Neuronal stem cell (in vitro differentiated cells): ENCODE measurements at regions not wholly inside any gene's neighbourhood (a gene's known extent, or its start where the extent isn't known, plus 50 kb on each side); places are given as distances from the start of the nearest gene placed in this dataset.

Experiments
- DNase-seq: peaks from one replicate; pipeline ENCODE4 v3.0.0-alpha.2; 2013; ENCODE audit warnings: low spot score
- H2AFZ ChIP-seq: one replicate; pipeline ENCODE4 v1.6.1; 2013; ENCODE audit warnings: mild to moderate bottlenecking, low read length, inconsistent platforms
- H2AK5ac ChIP-seq: 2 replicates; pipeline ENCODE4 v1.6.1; 2013; ENCODE audit warnings: low read depth, mild to moderate bottlenecking, inconsistent platforms, low read length, moderate library complexity, mixed read lengths
- H2BK120ac ChIP-seq: 2 replicates; pipeline ENCODE4 v1.6.1; 2013; ENCODE audit warnings: low read depth, mild to moderate bottlenecking, inconsistent platforms, low read length, moderate library complexity, mixed read lengths
- H2BK12ac ChIP-seq: one replicate; pipeline ENCODE4 v1.6.1; 2013; ENCODE audit warnings: low read length, inconsistent platforms
- H2BK15ac ChIP-seq: 2 replicates; pipeline ENCODE4 v1.6.1; 2013; ENCODE audit warnings: mild to moderate bottlenecking, low read length, inconsistent platforms, mixed read lengths
- H2BK5ac ChIP-seq: one replicate; pipeline ENCODE4 v1.6.1; 2013; ENCODE audit warnings: inconsistent platforms, mild to moderate bottlenecking, low read length, moderate library complexity
- H3K14ac ChIP-seq: one replicate; pipeline ENCODE4 v1.6.1; 2013; ENCODE audit warnings: low read length, inconsistent platforms
- H3K18ac ChIP-seq: 2 replicates; pipeline ENCODE4 v1.6.1; 2013; ENCODE audit warnings: low read length, inconsistent platforms
- H3K23ac ChIP-seq: 2 replicates; pipeline ENCODE4 v1.6.1; 2013; ENCODE audit warnings: low read depth, mild to moderate bottlenecking, mixed read lengths, low read length, inconsistent platforms; ENCODE audit not compliant: poor library complexity
- H3K27ac ChIP-seq: replicated peaks from 3 replicates; pipeline ENCODE4 v1.5.1; 2013; ENCODE audit warnings: low read length, inconsistent platforms
- H3K27me3 ChIP-seq, 3 experiments: 2 replicates each; pipeline ENCODE4 v1.6.1; 2013; ENCODE audit warnings: low read length in 3 of 3, mild to moderate bottlenecking in 2 of 3, inconsistent platforms in 1 of 3, low read depth in 1 of 3, mixed read lengths in 1 of 3, moderate library complexity in 1 of 3; ENCODE audit not compliant: control insufficient read depth in 3 of 3, insufficient read depth in 3 of 3
- H3K36me3 ChIP-seq, 2 donors: replicated peaks in 1 of 2; 2 replicates each; pipeline ENCODE4 v1.6.1; 2013; ENCODE audit warnings: low read length in 2 of 2; ENCODE audit not compliant: control insufficient read depth in 2 of 2, insufficient read depth in 2 of 2
- H3K4ac ChIP-seq: 2 replicates; pipeline ENCODE4 v1.6.1; 2013; ENCODE audit warnings: inconsistent platforms, mild to moderate bottlenecking, low read length, moderate library complexity
- H3K4me1 ChIP-seq, 2 donors: 1 replicate in 1 of 2; 2 replicates in 1 of 2; pipeline ENCODE4 v1.6.1; 2013; ENCODE audit warnings: low read length in 2 of 2, low read depth in 1 of 2; ENCODE audit not compliant: control insufficient read depth in 2 of 2, insufficient read depth in 1 of 2
- H3K4me2 ChIP-seq: one replicate; pipeline ENCODE4 v1.6.1; 2013; ENCODE audit warnings: mild to moderate bottlenecking, low read length, inconsistent platforms; ENCODE audit not compliant: insufficient read depth, poor library complexity, severe bottlenecking
- H3K4me3 ChIP-seq, 2 donors: 2 replicates each; pipeline ENCODE4 v1.5.1; 2013; ENCODE audit warnings: low read length in 2 of 2, mild to moderate bottlenecking in 2 of 2, inconsistent platforms in 1 of 2, moderate library complexity in 1 of 2
- H3K79me1 ChIP-seq: one replicate; pipeline ENCODE4 v1.6.1; 2013; ENCODE audit warnings: low read depth, mild to moderate bottlenecking, inconsistent platforms, low read length, moderate library complexity
- H3K9ac ChIP-seq: one replicate; pipeline ENCODE4 v1.6.1; 2013; ENCODE audit warnings: mild to moderate bottlenecking, low read depth, low read length, inconsistent platforms; ENCODE audit not compliant: poor library complexity
- H3K9me3 ChIP-seq, 2 donors: replicated peaks in 1 of 2; 2 replicates each; pipeline versions ENCODE3 to v1.6.1; 2013; ENCODE audit warnings: low read length in 2 of 2, mild to moderate bottlenecking in 2 of 2, inconsistent platforms in 1 of 2, low read depth in 1 of 2, mixed read lengths in 1 of 2, moderate library complexity in 1 of 2; ENCODE audit not compliant: control insufficient read depth in 2 of 2, insufficient read depth in 1 of 2
- H4K8ac ChIP-seq: one replicate; pipeline ENCODE4 v1.6.1; 2013; ENCODE audit warnings: low read depth, mild to moderate bottlenecking, inconsistent platforms, low read length, moderate library complexity
- H4K91ac ChIP-seq: one replicate; pipeline ENCODE4 v1.6.1; 2013; ENCODE audit warnings: low read length, low read depth, mild to moderate bottlenecking, inconsistent platforms; ENCODE audit not compliant: poor library complexity
- WGBS, 2 donors: extraction: QIAGEN DNeasy Blood & Tissue Kit; methylation state at CpG; one replicate each; pipeline ENCODE4 v1.1.7; 2013; ENCODE audit warnings: missing lambda C conversion rate in 2 of 2, mixed read lengths in 1 of 2; ENCODE audit not compliant: insufficient read length in 2 of 2, insufficient replicate concordance in 1 of 2; ENCODE audit errors: extremely low coverage in 2 of 2; 5-methylcytosine and 5-hydroxymethylcytosine counted together

DNA sequence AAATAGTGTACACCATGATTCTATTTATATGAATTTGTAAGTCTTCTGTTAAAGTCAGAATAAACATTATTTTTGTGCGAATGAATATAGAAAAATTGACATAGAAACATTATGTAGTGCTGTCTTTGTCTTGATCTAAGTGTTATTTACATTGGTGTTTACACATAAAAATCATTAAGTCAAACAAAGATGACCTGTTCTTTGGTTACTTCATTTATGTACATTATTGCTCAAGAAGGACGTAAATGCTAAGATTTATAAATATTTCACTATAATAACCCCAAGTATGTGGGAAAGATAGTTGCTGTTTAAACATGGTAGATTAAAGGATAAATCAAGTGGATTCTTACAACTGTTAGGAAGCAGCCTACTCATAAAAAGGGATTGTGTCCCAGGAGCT is 536.8 kb upstream of the DSEL start:
- DNase-seq, result no peak
- Histone ChIP-seq H3K27me3 (no peaks in the 10 kb centered on the region), H2AFZ (no peak overlapping the region), H2AK5ac (no peak overlapping the region), H3K14ac (no peak overlapping the region), H3K4me1 (no peaks in the 10 kb centered on the region), H2BK12ac (no peak overlapping the region), H3K9me3 (no peaks in the 10 kb centered on the region), H3K23ac (no peak overlapping the region), H2BK5ac (no peak overlapping the region), H3K36me3 (no peaks in the 10 kb centered on the region), H2BK15ac (no peak overlapping the region), H3K18ac (no peak overlapping the region), H3K4me3 (no peak overlapping the region), H3K9ac (no peak overlapping the region), H4K91ac (no peak overlapping the region), H3K4ac (no peak overlapping the region), H3K79me1 (no peaks in the 10 kb centered on the region), H2BK120ac (no peak overlapping the region), H3K27ac (no peak overlapping the region), H3K4me2 (no peak overlapping the region), H4K8ac (no peak overlapping the region)
- no CpG with 5 or more reads among the region's 2 CpGs for WGBS, 2 donors

DNA sequence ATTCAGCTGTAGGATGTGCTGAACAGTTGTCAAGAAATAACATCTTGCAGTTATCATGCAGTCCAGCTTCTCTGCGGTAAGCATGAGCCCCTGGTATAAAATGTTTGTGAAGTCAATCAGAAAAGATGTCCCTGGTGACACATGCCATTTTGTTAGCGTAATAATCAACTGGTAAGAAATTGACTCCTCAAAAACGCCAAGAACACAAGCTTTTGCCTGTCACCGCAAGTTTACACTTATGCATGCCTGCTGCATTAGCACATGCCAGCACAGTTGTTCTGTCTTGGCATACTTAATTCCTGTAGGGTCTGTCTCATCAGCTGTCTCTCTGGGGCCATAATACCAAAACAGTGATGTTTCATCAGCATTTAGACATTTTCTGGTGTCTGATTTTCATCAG is 524.8 kb upstream of the DSEL start:
- Histone ChIP-seq H3K4ac (no peak overlapping the region), H3K4me2 (no peak overlapping the region), H3K18ac (no peak overlapping the region), H2BK120ac (no peak overlapping the region), H3K4me1 (no peaks in the 10 kb centered on the region), H3K27me3 (no peaks in the 10 kb centered on the region), H2AFZ (no peak overlapping the region), H3K36me3 (no peaks in the 10 kb centered on the region), H2BK5ac (no peak overlapping the region), H3K79me1 (no peaks in the 10 kb centered on the region), H2AK5ac (no peak overlapping the region), H4K8ac (no peak overlapping the region), H3K14ac (no peak overlapping the region), H3K4me3 (no peak overlapping the region), H3K23ac (no peak overlapping the region), H3K9me3 (no peaks in the 10 kb centered on the region), H4K91ac (no peak overlapping the region), H2BK15ac (no peak overlapping the region), H3K9ac (no peak overlapping the region), H3K27ac (no peak overlapping the region), H2BK12ac (no peak overlapping the region)
- DNase-seq, result no peak
- no CpG with 5 or more reads among the region's 4 CpGs for WGBS, 2 donors

DNA sequence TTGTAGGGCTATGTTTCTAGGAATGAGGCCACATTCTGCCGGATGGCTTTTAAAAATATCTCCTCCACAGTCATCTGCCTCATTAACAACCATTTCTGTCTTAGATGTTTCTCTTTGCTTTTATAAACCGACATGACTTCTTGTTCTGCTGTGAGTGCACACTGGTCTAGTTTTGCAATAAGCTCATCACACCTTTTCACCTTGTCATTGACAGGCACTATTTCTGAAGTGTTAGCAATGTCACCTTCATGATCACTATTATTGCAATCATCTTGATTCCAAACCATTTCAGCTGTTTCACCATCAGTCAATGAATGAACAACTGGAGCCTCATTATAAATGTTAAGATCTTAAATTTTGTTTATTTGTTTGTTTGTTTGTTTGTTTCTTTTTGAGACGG is 523.7 kb upstream of the DSEL start:
- no peak overlapping the region for H3K4me2 ChIP-seq
- no CpG with 5 or more reads among the region's 3 CpGs for WGBS, 2 donors
- no peak overlapping the region for H3K4ac ChIP-seq
- H2BK15ac ChIP-seq, result no peak overlapping the region
- H3K9me3 ChIP-seq, result no peaks in the 10 kb centered on the region
- no peaks in the 10 kb centered on the region for H3K27me3 ChIP-seq
- H4K8ac ChIP-seq, result no peak overlapping the region
- H2AFZ ChIP-seq, result no peak overlapping the region
- no peak overlapping the region for H2AK5ac ChIP-seq
- H3K4me1 ChIP-seq, result no peaks in the 10 kb centered on the region
- H3K27ac ChIP-seq, result no peak overlapping the region
- DNase-seq, result no peak
- no peak overlapping the region for H2BK120ac ChIP-seq
- no peak overlapping the region for H4K91ac ChIP-seq
- H2BK12ac ChIP-seq, result no peak overlapping the region
- H3K36me3 ChIP-seq, result no peaks in the 10 kb centered on the region
- no peak overlapping the region for H3K9ac ChIP-seq
- H3K79me1 ChIP-seq, result no peaks in the 10 kb centered on the region
- no peak overlapping the region for H3K14ac ChIP-seq
- H3K18ac ChIP-seq, result no peak overlapping the region
- H3K4me3 ChIP-seq, result no peak overlapping the region
- no peak overlapping the region for H2BK5ac ChIP-seq
- no peak overlapping the region for H3K23ac ChIP-seq

DNA sequence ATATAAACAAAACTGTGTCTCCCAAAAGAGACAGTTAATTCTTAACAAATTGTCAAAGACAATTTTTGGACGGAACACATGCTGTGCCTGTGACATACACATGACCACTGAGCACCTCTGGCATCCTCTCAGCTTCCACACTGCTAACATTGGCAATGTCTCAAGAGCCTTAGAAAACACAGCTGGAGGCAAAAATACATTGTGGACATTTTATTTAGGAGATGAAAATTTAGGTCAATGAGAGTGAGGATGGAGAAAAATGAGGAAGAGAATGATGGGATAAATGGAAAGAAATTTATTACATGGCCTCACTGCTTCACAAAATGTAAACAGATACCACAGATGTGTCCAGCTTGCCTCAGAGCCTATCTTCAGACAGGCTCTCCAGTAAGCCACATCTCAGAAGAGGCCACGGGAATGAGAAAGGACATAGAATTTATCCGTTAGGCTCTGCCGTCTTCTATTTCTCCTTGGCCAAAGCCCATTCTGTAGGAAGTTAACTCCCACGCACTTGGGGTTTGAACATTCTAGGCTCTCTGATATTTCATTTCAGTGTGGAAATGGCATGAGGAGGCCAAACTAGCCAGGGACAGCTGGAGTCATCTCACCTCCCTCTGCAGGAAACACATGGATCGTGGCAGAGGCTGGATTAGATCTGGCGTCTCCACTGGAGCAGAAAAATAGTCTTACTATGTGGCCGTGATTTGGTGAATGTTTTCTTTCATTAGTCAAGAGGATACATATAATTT is 519.4 kb upstream of the DSEL start:
- WGBS, 2 donors, result no CpG with 5 or more reads among the region's 8 CpGs

More for the DNA sequence above, 519.4 kb upstream of the DSEL start:
- Histone ChIP-seq H2AK5ac (no peak overlapping the region), H3K79me1 (no peaks in the 10 kb centered on the region), H3K9ac (no peak overlapping the region), H2BK12ac (no peak overlapping the region), H4K8ac (no peak overlapping the region), H2BK15ac (no peak overlapping the region), H3K4me1 (no peaks in the 10 kb centered on the region), H3K23ac (no peak overlapping the region), H2AFZ (no peak overlapping the region), H4K91ac (no peak overlapping the region), H3K27me3 (no peaks in the 10 kb centered on the region), H3K36me3 (no peaks in the 10 kb centered on the region), H3K18ac (no peak overlapping the region), H2BK5ac (no peak overlapping the region), H3K4me3 (no peak overlapping the region), H3K9me3 (no peaks in the 10 kb centered on the region), H3K4ac (no peak overlapping the region), H3K27ac (no peak overlapping the region), H2BK120ac (no peak overlapping the region), H3K4me2 (no peak overlapping the region), H3K14ac (no peak overlapping the region)
- no peak for DNase-seq
